ENCODE measurements at regions not wholly inside any gene's neighbourhood (a gene's known extent, or its start where the extent isn't known, plus 50 kb on each side); places are given as distances from the start of the nearest gene placed in this dataset.

- no peak for FAIRE-seq
- DNase-seq (ENCODE audit: low spot score) = peak; percentile 28
Observed at GRCh38 chr2:157052685-157053224, 204.8 kb upstream of the GALNT5 start.

- DNase-seq (ENCODE audit: low spot score) (no peak), FAIRE-seq (no peak)
Observed at GRCh38 chr2:157053876-157054275, 203.6 kb upstream of the GALNT5 start.

- DNase-seq (ENCODE audit: low spot score) (peak; percentile 20), FAIRE-seq (peak; percentile 82)
Observed at GRCh38 chr2:157055660-157056199, 201.8 kb upstream of the GALNT5 start.

GRCh38 chr2:157056200-157056676, 201.3 kb upstream of the GALNT5 start:
- DNase-seq (ENCODE audit: low spot score) (peak; percentile 31), FAIRE-seq (no peak)

- FAIRE-seq (no peak), DNase-seq (ENCODE audit: low spot score) (no peak)
Observed at GRCh38 chr2:157058161-157058560, 199.3 kb upstream of the GALNT5 start.

- FAIRE-seq = no peak
- DNase-seq (ENCODE audit: low spot score) = no peak
Observed at GRCh38 chr2:157059036-157059435, 198.5 kb upstream of the GALNT5 start.

GRCh38 chr2:157061799-157062198, 195.7 kb upstream of the GALNT5 start:
- DNase-seq (ENCODE audit: low spot score) = no peak
- no peak for FAIRE-seq

GRCh38 chr2:157067562-157067961, 189.9 kb upstream of the GALNT5 start:
- FAIRE-seq (no peak), DNase-seq (ENCODE audit: low spot score) (no peak)

- FAIRE-seq (no peak), DNase-seq (ENCODE audit: low spot score) (no peak)
Observed at GRCh38 chr2:157068237-157068636, 189.3 kb upstream of the GALNT5 start.

GRCh38 chr2:157075924-157076323, 181.6 kb upstream of the GALNT5 start:
- no peak for FAIRE-seq
- no peak for DNase-seq (ENCODE audit: low spot score)

- DNase-seq (ENCODE audit: low spot score) (no peak), FAIRE-seq (no peak)
Observed at GRCh38 chr2:157076526-157077161, 180.9 kb upstream of the GALNT5 start.

GRCh38 chr2:157077753-157078350, 179.7 kb upstream of the GALNT5 start:
- DNase-seq (ENCODE audit: low spot score) = no peak
- no peak for FAIRE-seq

- FAIRE-seq = no peak
- no peak for DNase-seq (ENCODE audit: low spot score)
Observed at GRCh38 chr2:157082950-157083349, 174.6 kb upstream of the GALNT5 start.

GRCh38 chr2:157085522-157085921, 172.0 kb upstream of the GALNT5 start:
- FAIRE-seq = no peak

GRCh38 chr2:157087373-157088002, 170.0 kb upstream of the GALNT5 start:
- FAIRE-seq = no peak
- no peak for DNase-seq (ENCODE audit: low spot score)

More at GRCh38 chr2:157085522-157085921, 172.0 kb upstream of the GALNT5 start:
- DNase-seq (ENCODE audit: low spot score) = no peak

- peak; percentile 33 for FAIRE-seq
- DNase-seq (ENCODE audit: low spot score) = no peak
Observed at GRCh38 chr2:157093666-157094065, 163.8 kb upstream of the GALNT5 start.

GRCh38 chr2:157105372-157105771, 152.1 kb upstream of the GALNT5 start:
- FAIRE-seq (no peak), DNase-seq (ENCODE audit: low spot score) (no peak)

- no peak for FAIRE-seq
- DNase-seq (ENCODE audit: low spot score) = no peak
Observed at GRCh38 chr2:157106950-157107349, 150.6 kb upstream of the GALNT5 start.

GRCh38 chr2:157107460-157107859, 150.0 kb upstream of the GALNT5 start:
- no peak for FAIRE-seq
- no peak for DNase-seq (ENCODE audit: low spot score)

- peak; percentile 38 for DNase-seq (ENCODE audit: low spot score)
- no peak for FAIRE-seq
Observed at GRCh38 chr2:157107877-157108276, 149.6 kb upstream of the GALNT5 start.

- FAIRE-seq (no peak), DNase-seq (ENCODE audit: low spot score) (no peak)
Observed at GRCh38 chr2:157122776-157123175, 134.7 kb upstream of the GALNT5 start.

GRCh38 chr2:157124731-157125130, 132.8 kb upstream of the GALNT5 start:
- FAIRE-seq (no peak), DNase-seq (ENCODE audit: low spot score) (no peak)

All from RCC 7860 (cell line).